Middle frontal gyrus (tissue), 1 donor: ENCODE measurements at regions not wholly inside any gene's neighbourhood (a gene's known extent, or its start where the extent isn't known, plus 50 kb on each side); places are given as distances from the start of the nearest gene placed in this dataset.

Experiments
- DNase-seq: peaks from one replicate; pipeline ENCODE4 v3.0.0-alpha.2; 2015; ENCODE audit warnings: low spot score; ENCODE audit errors: extremely low spot score

DNA sequence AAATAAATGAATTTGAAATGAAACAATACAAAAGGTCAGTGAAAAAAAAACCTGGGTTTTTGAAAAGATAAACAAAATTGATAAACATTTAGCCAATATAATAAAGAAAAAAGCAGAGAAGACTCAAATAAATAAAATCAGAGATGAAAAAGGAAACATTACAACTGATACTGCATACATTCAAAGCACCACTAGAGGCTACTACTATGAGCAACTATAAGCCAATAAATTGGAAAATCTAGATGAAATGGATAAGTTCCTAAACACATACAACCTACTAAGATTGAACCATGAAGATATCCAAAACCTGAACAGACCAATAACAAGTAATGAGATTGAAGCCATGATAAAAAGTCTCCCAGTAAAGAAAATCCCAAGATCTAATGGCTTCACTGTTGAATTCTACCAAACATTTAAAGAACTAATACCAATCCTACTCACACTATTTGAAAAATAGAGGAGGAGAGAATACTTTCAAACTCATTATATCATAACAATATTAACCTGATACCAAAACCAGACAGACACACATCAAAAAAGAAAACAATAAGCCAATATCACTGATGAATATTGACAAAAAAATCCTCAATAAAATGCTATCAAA lies 80.8 kb upstream of the CERS6 start:
- no peak for DNase-seq

GRCh38 chr2:168378960-168379669 lies 77.0 kb upstream of the CERS6 start:
- DNase-seq: no peak

DNA sequence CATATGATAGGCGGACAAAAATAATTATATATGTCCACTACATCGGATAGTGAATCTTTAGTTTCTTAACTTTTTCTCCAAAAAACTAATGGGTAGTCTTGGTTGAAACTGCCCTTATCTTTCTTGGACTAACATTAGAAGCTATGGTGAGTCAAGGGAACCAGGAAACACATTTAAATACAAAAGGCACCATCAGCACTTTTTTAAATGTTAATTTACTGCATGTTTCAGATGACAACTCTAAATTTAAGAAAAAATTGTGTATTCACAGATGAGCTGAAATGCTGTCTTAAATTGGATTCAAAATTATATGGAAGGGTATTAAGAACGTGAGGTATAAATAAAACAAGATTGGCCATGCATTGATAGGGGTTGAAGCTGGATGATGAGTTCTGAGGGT lies 75.6 kb upstream of the CERS6 start:
- DNase-seq: no peak

DNA sequence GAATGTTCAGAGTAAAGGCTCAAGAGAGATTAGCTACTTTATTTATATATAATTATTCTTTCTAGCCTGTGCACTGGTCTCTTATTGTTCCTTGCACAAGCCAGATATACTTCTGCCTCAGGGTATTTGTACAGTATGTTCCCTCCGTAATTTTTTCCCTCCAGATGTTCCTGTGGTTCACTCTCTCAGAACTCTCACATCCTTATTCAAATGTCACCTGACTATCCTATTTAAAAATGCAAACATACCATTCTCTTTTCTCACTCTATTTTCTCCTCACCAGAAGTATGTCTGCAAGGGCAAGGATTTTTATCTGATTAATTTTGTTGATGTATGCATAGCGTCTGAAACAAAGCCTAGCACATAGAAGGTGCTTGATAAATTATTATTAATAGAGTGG lies 64.0 kb upstream of the CERS6 start:
- DNase-seq: no peak

- DNase-seq: no peak
These were observed 63.3 kb upstream of the CERS6 start for GRCh38 chr2:168392797-168393196.

DNA sequence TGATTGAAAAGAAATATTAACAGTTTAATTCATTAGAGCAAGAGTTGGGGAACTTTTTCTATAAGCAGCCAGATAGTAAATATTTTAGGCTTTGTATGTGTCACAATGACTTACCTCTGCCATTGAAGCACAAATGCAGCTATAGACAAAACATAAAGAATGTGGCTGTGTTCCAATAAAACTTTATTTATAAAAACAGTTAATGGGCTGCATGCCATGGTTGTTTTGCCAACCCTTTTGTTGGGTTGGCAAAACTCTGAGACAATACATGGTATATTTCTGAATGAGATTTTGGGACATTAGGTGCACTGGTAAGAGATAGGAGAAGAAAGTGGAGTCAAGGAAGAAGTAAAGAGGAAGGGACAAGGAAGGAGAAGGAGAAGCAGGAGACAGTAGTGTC lies 61.8 kb upstream of the CERS6 start:
- DNase-seq: no peak

- no peak for DNase-seq
These were observed 59.9 kb upstream of the CERS6 start for GRCh38 chr2:168396131-168396530.

DNA sequence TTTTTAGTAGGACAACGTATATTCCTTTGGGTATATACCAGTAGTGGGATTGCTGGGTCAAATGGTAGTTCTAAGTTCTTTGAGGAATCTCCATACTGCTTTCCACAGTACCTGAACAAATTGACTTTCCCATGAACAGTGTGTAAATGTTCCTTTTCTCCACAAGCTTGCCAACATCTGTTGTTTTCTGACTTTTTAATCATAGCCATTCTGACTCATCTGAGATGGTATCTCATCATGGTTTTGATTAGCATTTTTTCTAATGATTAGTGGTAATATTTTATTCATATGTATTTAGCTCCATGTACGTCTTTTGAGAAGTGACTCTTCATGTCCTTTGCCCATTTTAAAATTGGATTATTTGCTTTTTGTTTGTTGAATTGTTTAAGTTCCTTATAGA lies 58.4 kb upstream of the CERS6 start:
- no peak for DNase-seq

DNA sequence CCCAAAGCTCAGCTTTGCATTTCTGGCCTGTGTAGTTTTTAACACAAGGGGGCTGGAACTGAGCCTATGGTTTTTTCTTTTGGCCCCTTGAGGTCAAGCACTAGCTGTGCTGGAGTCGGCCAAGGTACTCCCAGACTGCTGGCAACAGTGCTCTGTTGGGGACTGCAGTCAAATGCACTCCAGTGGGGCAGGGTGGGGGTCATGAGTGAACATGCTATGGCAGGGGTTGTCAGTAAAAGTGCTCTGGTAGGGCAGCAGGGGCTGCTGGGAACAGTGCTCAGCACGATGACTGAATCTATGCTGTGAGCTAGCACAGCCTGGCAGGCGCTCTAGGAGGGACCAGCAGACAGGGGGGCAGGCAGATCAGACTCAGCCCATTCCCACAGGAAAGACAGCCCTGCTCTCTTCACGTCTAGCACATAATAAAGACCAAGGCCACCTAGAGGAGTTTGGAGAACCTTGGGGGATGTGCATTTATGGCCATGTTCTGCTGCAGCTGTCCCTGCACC lies 55.0 kb upstream of the CERS6 start:
- DNase-seq: no peak

GRCh38 chr2:168401771-168402170 lies 54.3 kb upstream of the CERS6 start:
- DNase-seq: no peak

GRCh38 chr2:168402531-168402930 lies 53.5 kb upstream of the CERS6 start:
- DNase-seq: no peak

GRCh38 chr2:168403736-168404135 lies 52.3 kb upstream of the CERS6 start:
- no peak for DNase-seq

DNA sequence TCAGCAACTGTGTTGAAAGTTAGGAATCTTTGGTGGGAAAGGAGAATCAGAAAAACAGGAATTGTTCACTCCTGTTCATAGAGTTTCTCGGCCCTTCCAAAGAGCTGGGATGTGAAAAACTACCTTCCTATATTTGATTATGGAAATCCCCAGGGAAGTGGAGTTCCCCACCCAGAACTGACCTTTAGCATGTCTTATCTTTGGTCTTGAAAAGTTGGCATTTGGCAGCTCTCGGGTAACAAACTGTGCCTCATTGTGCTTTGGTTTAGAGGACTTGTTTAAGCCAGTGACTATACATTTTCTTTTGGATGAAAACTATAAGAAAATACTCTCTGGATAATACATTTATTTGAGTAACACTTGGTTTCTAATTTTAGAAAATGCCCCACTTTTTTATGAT lies 51.3 kb upstream of the CERS6 start:
- no peak for DNase-seq
